ENCODE measurements at regions not wholly inside any gene's neighbourhood (a gene's known extent, or its start where the extent isn't known, plus 50 kb on each side); places are given as distances from the start of the nearest gene placed in this dataset.

DNA sequence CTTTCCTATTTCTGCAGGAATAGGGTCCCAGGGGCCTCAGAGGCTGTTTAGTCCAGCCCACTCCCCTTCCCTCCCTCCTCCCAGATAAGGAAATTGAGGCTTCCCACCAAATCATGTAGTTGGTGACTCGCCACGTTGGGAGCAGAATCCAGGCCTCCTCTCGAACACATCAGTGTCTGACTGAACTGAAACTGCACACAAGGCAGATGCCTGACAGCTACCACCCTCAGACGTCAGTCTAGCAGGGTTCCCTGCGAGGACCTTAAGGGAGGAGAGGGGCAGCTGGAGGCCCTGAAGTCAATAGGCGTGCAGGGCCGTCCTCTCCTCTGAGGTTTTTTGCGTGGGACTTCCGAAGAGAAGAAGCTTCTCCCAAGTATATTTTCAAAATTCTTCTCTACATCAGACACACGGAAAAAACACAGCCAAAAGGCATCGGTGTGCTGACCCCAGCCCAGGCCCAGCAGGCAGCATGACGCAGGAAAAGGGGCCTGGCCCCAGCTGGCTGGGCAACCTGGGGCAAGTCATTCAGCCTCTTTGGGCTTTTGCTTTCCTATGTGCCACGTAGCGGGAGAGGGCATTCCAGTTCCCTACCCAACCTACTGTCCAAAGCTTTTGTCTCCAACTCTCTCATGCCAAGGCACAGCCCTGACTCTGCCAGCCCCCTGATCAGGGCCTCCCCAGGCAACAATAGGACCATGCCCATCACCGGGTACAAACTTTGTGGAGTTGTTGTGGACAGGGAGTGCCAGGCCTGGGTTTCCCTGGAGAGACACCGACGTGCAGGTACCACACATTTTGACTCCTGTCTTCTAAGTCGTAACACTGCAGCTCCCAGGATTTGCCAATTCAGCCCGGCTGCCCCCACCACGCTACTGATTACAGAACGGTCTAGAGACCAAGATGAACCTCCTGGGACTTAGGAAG is 283.1 kb downstream of the XXYLT1 start:
- H3K9me3 ChIP-seq: no peaks in the 10 kb centered on the region
- peaks cover 12% of the 10 kb centered on the region for H3K4me1 ChIP-seq (ENCODE audit: low read depth)
- no peaks in the 10 kb centered on the region for H3K36me3 ChIP-seq (ENCODE audit: low read depth)
- intact Hi-C loops (cut with DNase I, micrococcal nuclease): no loop called here
- H3K4me3 ChIP-seq: no peak overlapping the region
- DNase-seq (no peak), ATAC-seq (no peak)
- TF ChIP-seq, protein P1, sequence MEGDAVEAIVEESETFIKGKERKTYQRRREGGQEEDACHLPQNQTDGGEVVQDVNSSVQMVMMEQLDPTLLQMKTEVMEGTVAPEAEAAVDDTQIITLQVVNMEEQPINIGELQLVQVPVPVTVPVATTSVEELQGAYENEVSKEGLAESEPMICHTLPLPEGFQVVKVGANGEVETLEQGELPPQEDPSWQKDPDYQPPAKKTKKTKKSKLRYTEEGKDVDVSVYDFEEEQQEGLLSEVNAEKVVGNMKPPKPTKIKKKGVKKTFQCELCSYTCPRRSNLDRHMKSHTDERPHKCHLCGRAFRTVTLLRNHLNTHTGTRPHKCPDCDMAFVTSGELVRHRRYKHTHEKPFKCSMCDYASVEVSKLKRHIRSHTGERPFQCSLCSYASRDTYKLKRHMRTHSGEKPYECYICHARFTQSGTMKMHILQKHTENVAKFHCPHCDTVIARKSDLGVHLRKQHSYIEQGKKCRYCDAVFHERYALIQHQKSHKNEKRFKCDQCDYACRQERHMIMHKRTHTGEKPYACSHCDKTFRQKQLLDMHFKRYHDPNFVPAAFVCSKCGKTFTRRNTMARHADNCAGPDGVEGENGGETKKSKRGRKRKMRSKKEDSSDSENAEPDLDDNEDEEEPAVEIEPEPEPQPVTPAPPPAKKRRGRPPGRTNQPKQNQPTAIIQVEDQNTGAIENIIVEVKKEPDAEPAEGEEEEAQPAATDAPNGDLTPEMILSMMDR (IDR thresholded peaks at IDR 0.05): no peak

DNA sequence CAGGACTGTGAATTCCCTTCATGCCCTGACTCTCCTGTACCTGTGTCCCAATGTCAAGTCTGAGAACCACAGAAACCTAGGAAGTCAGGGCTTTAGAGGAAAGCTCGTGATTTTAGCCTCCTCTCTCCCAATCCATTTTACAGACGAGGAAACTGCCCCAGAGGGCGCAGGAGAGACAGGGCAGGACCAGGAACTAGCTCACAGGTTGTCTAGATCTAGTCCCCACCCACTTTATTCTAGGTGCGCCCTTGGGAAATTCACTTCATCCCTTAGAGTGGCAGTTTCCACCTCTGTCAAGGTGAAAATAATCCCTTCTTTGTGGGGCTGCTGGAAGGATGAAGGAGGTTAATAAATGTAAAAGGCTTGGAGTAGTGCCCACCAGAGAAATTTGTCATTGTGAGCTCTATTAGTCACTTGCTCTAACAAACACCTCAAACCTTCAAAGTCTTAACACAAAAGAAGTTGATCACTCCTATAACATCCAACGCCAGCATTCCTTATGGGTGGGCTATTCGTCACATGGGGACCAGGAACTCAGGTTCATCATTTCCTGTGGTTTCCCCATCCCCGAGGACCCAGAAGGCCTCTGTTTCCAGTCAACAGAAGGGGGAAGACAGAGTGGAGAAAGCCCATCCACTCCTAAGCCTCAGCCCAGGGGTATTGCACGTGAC is 282.3 kb downstream of the XXYLT1 start:
- ATAC-seq (peak; percentile 52), DNase-seq (no peak)
- H3K4me3 ChIP-seq: no peak overlapping the region
- intact Hi-C loops (cut with DNase I, micrococcal nuclease): no loop called here
- TF ChIP-seq, protein P1 (IDR thresholded peaks at IDR 0.05): no peak
- H3K4me1 ChIP-seq (ENCODE audit: low read depth): peaks cover 12% of the 10 kb centered on the region
- no peaks in the 10 kb centered on the region for H3K9me3 ChIP-seq
- no peaks in the 10 kb centered on the region for H3K36me3 ChIP-seq (ENCODE audit: low read depth)

GRCh38 chr3:194989241-194989640 is 281.7 kb downstream of the XXYLT1 start:
- Histone ChIP-seq H3K4me1 (ENCODE audit: low read depth) (peaks cover 12% of the 10 kb centered on the region), H3K4me3 (no peak overlapping the region), H3K36me3 (ENCODE audit: low read depth) (no peaks in the 10 kb centered on the region), H3K9me3 (no peaks in the 10 kb centered on the region)
- TF ChIP-seq, protein P1 (IDR thresholded peaks at IDR 0.05): no peak
- DNase-seq: no peak
- ATAC-seq: no peak
- intact Hi-C loops (cut with DNase I, micrococcal nuclease): no loop called here

DNA sequence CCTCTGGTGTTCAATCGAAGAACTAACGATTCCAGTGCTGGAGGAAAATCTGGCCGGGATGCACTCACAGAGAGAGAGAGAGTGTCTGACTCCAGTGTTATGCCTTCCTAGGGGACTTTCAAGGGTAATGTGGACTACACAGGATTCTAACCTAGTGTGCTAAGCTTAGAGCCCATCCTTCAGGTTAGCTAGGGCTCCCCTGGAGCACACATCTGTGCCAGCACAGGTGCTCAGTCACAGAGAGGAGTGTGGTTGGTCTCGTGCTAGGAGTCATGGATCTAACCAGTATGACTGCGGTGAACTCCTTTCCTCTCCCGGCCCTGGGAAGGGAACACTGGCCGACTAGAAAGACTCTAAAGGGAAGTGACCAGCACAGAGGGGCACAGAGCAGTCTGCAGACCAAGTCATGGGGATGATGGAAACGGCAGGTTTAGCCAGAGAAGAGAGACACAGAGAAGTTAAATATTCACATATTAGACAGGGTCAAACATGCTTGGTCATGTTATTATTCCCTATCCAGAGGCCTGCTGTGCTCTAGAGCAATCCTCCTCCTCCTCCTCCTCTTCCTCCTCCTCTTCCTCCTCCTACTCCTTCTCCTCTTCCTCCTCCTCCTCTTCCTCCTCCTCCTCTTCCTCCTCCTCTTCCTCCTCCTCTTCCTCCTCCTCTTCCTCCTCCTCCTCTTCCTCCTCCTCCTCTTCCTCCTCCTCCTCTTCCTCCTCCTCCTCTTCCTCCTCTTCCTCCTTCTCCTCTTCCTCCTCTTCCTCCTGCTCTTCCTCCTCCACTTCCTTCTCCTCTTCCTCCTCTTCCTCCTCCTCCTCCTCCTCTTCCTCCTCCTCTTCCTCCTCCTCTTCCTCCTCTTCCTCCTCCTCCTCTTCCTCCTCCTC is 280.3 kb downstream of the XXYLT1 start:
- no peaks in the 10 kb centered on the region for H3K9me3 ChIP-seq
- no peak for ATAC-seq
- TF ChIP-seq, protein P1 (IDR thresholded peaks at IDR 0.05): no peak
- DNase-seq: no peak
- intact Hi-C loops (cut with DNase I, micrococcal nuclease): no loop called here
- no peaks in the 10 kb centered on the region for H3K36me3 ChIP-seq (ENCODE audit: low read depth)
- H3K4me3 ChIP-seq: no peak overlapping the region
- H3K4me1 ChIP-seq (ENCODE audit: low read depth): no peaks in the 10 kb centered on the region

DNA sequence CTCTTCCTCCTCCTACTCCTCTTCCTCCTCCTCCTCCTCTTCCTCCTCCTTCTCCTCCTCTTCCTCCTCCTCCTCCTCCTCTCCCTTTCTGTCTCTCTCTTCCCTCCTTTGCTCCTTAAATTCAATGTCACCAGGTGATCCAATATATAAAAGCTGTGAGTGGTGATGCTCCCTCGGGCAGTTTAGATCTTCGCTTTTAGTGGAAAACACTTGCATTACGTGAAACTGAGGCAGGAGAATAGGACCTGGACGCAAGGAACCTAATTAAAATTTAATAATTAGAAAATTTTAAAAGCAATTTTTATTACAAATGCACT is 279.7 kb downstream of the XXYLT1 start:
- Histone ChIP-seq H3K4me1 (ENCODE audit: low read depth) (no peaks in the 10 kb centered on the region), H3K9me3 (no peaks in the 10 kb centered on the region), H3K36me3 (ENCODE audit: low read depth) (no peaks in the 10 kb centered on the region), H3K4me3 (no peak overlapping the region)
- ATAC-seq: no peak
- DNase-seq: no peak
- intact Hi-C loops (cut with DNase I, micrococcal nuclease): no loop called here
- TF ChIP-seq, protein P1 (IDR thresholded peaks at IDR 0.05): no peak
